H9 (cell line): ENCODE measurements at regions not wholly inside any gene's neighbourhood (a gene's known extent, or its start where the extent isn't known, plus 50 kb on each side); places are given as distances from the start of the nearest gene placed in this dataset.

Experiments
- DNase-seq: peaks from one replicate; pipeline ENCODE4 v3.0.0-alpha.2; 2017
- H2AFZ ChIP-seq: one replicate; pipeline ENCODE4 v1.6.1; 2013; ENCODE audit warnings: mild to moderate bottlenecking, low read length, control low read depth, moderate library complexity
- H2AK5ac ChIP-seq: 2 replicates; pipeline ENCODE4 v1.6.1; 2013; ENCODE audit warnings: low read length, control low read depth, mixed read lengths; ENCODE audit not compliant: insufficient read length
- H2BK120ac ChIP-seq: one replicate; pipeline ENCODE4 v1.6.1; 2013; ENCODE audit warnings: low read depth, mild to moderate bottlenecking, low read length, control low read depth, inconsistent platforms; ENCODE audit not compliant: poor library complexity, severe bottlenecking
- H2BK12ac ChIP-seq: 2 replicates; pipeline ENCODE4 v1.6.1; 2013; ENCODE audit warnings: low read length, control low read depth, mixed read lengths, low read depth; ENCODE audit not compliant: insufficient read length
- H2BK15ac ChIP-seq: 2 replicates; pipeline ENCODE4 v1.6.1; 2013; ENCODE audit warnings: low read depth, low read length, control low read depth
- H2BK20ac ChIP-seq: one replicate; pipeline ENCODE4 v1.6.1; 2013; ENCODE audit warnings: low read depth, mild to moderate bottlenecking, low read length, control low read depth, inconsistent platforms; ENCODE audit not compliant: poor library complexity, severe bottlenecking
- H2BK5ac ChIP-seq: 2 replicates; pipeline ENCODE4 v1.6.1; 2013; ENCODE audit warnings: low read length, control low read depth, mixed read lengths; ENCODE audit not compliant: insufficient read length
- H3K14ac ChIP-seq: 2 replicates; pipeline ENCODE4 v1.6.1; 2013; ENCODE audit warnings: low read length, control low read depth; ENCODE audit not compliant: insufficient read depth
- H3K18ac ChIP-seq: 2 replicates; pipeline ENCODE4 v1.6.1; 2013; ENCODE audit warnings: low read depth, mild to moderate bottlenecking, mixed read lengths, low read length, control low read depth; ENCODE audit not compliant: insufficient read length
- H3K23ac ChIP-seq: 2 replicates; pipeline ENCODE4 v1.6.1; 2013; ENCODE audit warnings: low read length, control low read depth, mixed read lengths, low read depth; ENCODE audit not compliant: insufficient read length
- H3K23me2 ChIP-seq: 2 replicates; pipeline ENCODE4 v1.6.1; 2013; ENCODE audit warnings: low read depth, mild to moderate bottlenecking, mixed read lengths, low read length, control low read depth; ENCODE audit not compliant: insufficient read length, poor library complexity, severe bottlenecking
- H3K27ac ChIP-seq: 2 replicates; pipeline ENCODE4 v1.5.1; 2013; ENCODE audit warnings: low read length, control low read depth, mixed read lengths, low read depth; ENCODE audit not compliant: insufficient read length
- H3K27me3 ChIP-seq: 2 replicates; pipeline ENCODE4 v1.6.1; 2013; ENCODE audit warnings: low read length, control low read depth, inconsistent platforms; ENCODE audit not compliant: insufficient read depth
- H3K4ac ChIP-seq: 2 replicates; pipeline ENCODE4 v1.6.1; 2013; ENCODE audit warnings: low read depth, mild to moderate bottlenecking, control low read depth, inconsistent platforms, low read length, moderate library complexity
- H3K4me1 ChIP-seq: 2 replicates; pipeline ENCODE4 v1.6.1; 2013; ENCODE audit warnings: low read length, control low read depth, inconsistent platforms; ENCODE audit not compliant: insufficient read depth
- H3K4me2 ChIP-seq: 2 replicates; pipeline ENCODE4 v1.6.1; 2013; ENCODE audit warnings: low read length, control low read depth, mixed read lengths; ENCODE audit not compliant: insufficient read length, insufficient read depth
- H3K56ac ChIP-seq: 2 replicates; pipeline ENCODE4 v1.6.1; 2013; ENCODE audit warnings: low read depth, mild to moderate bottlenecking, mixed read lengths, low read length, control low read depth; ENCODE audit not compliant: insufficient read length
- H3K79me1 ChIP-seq: 2 replicates; pipeline ENCODE4 v1.6.1; 2013; ENCODE audit warnings: low read depth, mild to moderate bottlenecking, moderate library complexity, low read length, control low read depth, inconsistent platforms; ENCODE audit not compliant: insufficient read depth, poor library complexity, severe bottlenecking
- H3K79me2 ChIP-seq: 2 replicates; pipeline ENCODE4 v1.6.1; 2013; ENCODE audit warnings: low read length, control low read depth, inconsistent platforms; ENCODE audit not compliant: insufficient read depth
- H3K9ac ChIP-seq: 2 replicates; pipeline ENCODE4 v1.6.1; 2013; ENCODE audit warnings: low read length, control low read depth, mixed read lengths; ENCODE audit not compliant: insufficient read length; ENCODE audit errors: extremely low read depth
- H3K9me3 ChIP-seq: one replicate; pipeline ENCODE4 v1.6.1; 2013; ENCODE audit warnings: low read depth, low read length, inconsistent platforms; ENCODE audit not compliant: control insufficient read depth
- H3T11ph ChIP-seq: one replicate; pipeline ENCODE4 v1.6.1; 2013; ENCODE audit warnings: mild to moderate bottlenecking, low read length, control low read depth, inconsistent platforms
- H4K20me1 ChIP-seq: one replicate; pipeline ENCODE4 v1.6.1; 2013; ENCODE audit not compliant: control insufficient read depth, insufficient read length, insufficient read depth
- H4K5ac ChIP-seq: 2 replicates; pipeline ENCODE4 v1.6.1; 2013; ENCODE audit warnings: low read depth, mild to moderate bottlenecking, mixed read lengths, low read length, control low read depth; ENCODE audit not compliant: insufficient read length
- H4K8ac ChIP-seq: replicated peaks from 2 replicates; pipeline ENCODE4 v1.6.1; 2013; ENCODE audit warnings: low read length, control low read depth, mixed read lengths, low read depth; ENCODE audit not compliant: insufficient read length
- H4K91ac ChIP-seq: 2 replicates; pipeline ENCODE4 v1.6.1; 2013; ENCODE audit warnings: low read depth, mild to moderate bottlenecking, moderate library complexity, mixed read lengths, low read length, control low read depth; ENCODE audit not compliant: insufficient read length
- H3K27ac Mint-ChIP-seq, 3 experiments: 2 replicates in 2 of 3; 3 replicates in 1 of 3; pipeline ENCODE4 v1.8.0; 2020 to 2021; ENCODE audit warnings: mixed read lengths in 3 of 3, mild to moderate bottlenecking in 1 of 3, moderate library complexity in 1 of 3
- H3K27me3 Mint-ChIP-seq: 2 replicates; pipeline ENCODE4 v1.8.0; 2021; ENCODE audit warnings: low read depth, mild to moderate bottlenecking, moderate library complexity, mixed read lengths
- H3K36me3 Mint-ChIP-seq, 3 experiments: 2 replicates in 2 of 3; 3 replicates in 1 of 3; pipeline ENCODE4 v1.8.0; 2020 to 2021; ENCODE audit warnings: low read depth in 3 of 3, mixed read lengths in 3 of 3; ENCODE audit not compliant: insufficient read depth in 1 of 3
- H3K4me1 Mint-ChIP-seq, 2 experiments: 2 replicates each; pipeline ENCODE4 v1.8.0; 2020; ENCODE audit warnings: mixed read lengths in 2 of 2
- H3K4me3 Mint-ChIP-seq, 2 experiments: 2 replicates in 1 of 2; 3 replicates in 1 of 2; pipeline ENCODE4 v1.8.0; 2020 to 2021; ENCODE audit warnings: mild to moderate bottlenecking in 2 of 2, mixed read lengths in 2 of 2, moderate library complexity in 1 of 2
- H3K9me3 Mint-ChIP-seq, 2 experiments: 2 replicates in 1 of 2; 3 replicates in 1 of 2; pipeline ENCODE4 v1.8.0; 2020; ENCODE audit warnings: mild to moderate bottlenecking in 2 of 2, mixed read lengths in 2 of 2, moderate library complexity in 1 of 2
- WGBS: extraction: QIAGEN DNeasy Blood & Tissue Kit; methylation state at CpG from one replicate; pipeline ENCODE4 v1.1.7; 2013; ENCODE audit warnings: missing lambda C conversion rate, low lambda C conversion rate, mixed read lengths; ENCODE audit not compliant: insufficient read length; ENCODE audit errors: extremely low coverage; 5-methylcytosine and 5-hydroxymethylcytosine counted together
- TF ChIP-seq, protein P1 (sequence below): fragments of 200-600 bp; sonication (generic); conservative IDR thresholded peaks from 3 replicates; pipeline ENCODE4 v1.8.0; 2021; ENCODE audit warnings: antibody characterized with exemption, mild to moderate bottlenecking

DNA sequence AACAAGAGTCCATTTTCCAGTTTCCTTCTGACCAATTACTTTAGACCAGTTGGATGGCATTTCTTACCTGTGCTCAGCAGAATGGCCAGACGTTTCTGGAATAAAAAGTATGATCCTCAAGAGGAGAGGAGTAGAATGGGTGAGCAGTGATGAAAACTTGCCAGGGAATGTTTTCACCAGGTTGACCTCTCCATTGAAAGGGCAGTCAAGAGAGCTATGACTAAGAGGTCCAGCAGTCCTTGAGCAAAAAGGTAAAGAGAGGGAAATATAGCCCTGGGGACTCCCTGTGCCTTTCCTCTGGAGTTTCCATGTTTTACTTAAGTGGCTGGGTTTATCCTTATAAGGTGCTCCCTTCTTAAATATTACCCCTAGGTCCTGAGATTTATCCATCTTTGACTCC is 210.9 kb downstream of the TBX18 start:
- Histone ChIP-seq H2BK15ac (no peak overlapping the region), H2AK5ac (no peak overlapping the region), H3K4me2 (no peak overlapping the region), H3K18ac (no peak overlapping the region), H3K23me2 (no peaks in the 10 kb centered on the region), H2BK120ac (no peak overlapping the region), H4K20me1 (no peaks in the 10 kb centered on the region), H3K9ac (no peak overlapping the region), H3K27me3 (no peaks in the 10 kb centered on the region), H3K4me1 (no peaks in the 10 kb centered on the region), H3K23ac (no peak overlapping the region), H3K79me2 (no peaks in the 10 kb centered on the region), H2BK5ac (no peak overlapping the region), H3K79me1 (no peaks in the 10 kb centered on the region), H4K8ac (no peak overlapping the region), H3K4ac (no peak overlapping the region), H2BK12ac (no peak overlapping the region), H2BK20ac (no peak overlapping the region), H3K27ac (no peak overlapping the region), H2AFZ (no peak overlapping the region), H4K91ac (no peak overlapping the region), H3T11ph (no peak overlapping the region), H3K14ac (no peak overlapping the region), H3K56ac (no peak overlapping the region), H4K5ac (no peak overlapping the region), H3K9me3 (no peaks in the 10 kb centered on the region)
- Mint-ChIP-seq H3K4me3 (no peak overlapping the region), H3K4me1 (no peaks in the 10 kb centered on the region), H3K9me3 (peaks cover 0 to 3% of the 10 kb centered on the region in 2 experiments; a peak in 3 of 5 replicates), H3K36me3 (peaks cover 0 to 3% (median 0%) of the 10 kb centered on the region in 3 experiments; a peak in 2 of 7 replicates), H3K27me3 (peaks cover 2% of the 10 kb centered on the region), H3K27ac (no peak overlapping the region)
- DNase-seq = no peak
- WGBS = no CpG with 5 or more reads among the region's 1 CpG
- TF ChIP-seq, protein P1, sequence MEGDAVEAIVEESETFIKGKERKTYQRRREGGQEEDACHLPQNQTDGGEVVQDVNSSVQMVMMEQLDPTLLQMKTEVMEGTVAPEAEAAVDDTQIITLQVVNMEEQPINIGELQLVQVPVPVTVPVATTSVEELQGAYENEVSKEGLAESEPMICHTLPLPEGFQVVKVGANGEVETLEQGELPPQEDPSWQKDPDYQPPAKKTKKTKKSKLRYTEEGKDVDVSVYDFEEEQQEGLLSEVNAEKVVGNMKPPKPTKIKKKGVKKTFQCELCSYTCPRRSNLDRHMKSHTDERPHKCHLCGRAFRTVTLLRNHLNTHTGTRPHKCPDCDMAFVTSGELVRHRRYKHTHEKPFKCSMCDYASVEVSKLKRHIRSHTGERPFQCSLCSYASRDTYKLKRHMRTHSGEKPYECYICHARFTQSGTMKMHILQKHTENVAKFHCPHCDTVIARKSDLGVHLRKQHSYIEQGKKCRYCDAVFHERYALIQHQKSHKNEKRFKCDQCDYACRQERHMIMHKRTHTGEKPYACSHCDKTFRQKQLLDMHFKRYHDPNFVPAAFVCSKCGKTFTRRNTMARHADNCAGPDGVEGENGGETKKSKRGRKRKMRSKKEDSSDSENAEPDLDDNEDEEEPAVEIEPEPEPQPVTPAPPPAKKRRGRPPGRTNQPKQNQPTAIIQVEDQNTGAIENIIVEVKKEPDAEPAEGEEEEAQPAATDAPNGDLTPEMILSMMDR = no peak
